ENCODE measurements at regions not wholly inside any gene's neighbourhood (a gene's known extent, or its start where the extent isn't known, plus 50 kb on each side); places are given as distances from the start of the nearest gene placed in this dataset.

DNA sequence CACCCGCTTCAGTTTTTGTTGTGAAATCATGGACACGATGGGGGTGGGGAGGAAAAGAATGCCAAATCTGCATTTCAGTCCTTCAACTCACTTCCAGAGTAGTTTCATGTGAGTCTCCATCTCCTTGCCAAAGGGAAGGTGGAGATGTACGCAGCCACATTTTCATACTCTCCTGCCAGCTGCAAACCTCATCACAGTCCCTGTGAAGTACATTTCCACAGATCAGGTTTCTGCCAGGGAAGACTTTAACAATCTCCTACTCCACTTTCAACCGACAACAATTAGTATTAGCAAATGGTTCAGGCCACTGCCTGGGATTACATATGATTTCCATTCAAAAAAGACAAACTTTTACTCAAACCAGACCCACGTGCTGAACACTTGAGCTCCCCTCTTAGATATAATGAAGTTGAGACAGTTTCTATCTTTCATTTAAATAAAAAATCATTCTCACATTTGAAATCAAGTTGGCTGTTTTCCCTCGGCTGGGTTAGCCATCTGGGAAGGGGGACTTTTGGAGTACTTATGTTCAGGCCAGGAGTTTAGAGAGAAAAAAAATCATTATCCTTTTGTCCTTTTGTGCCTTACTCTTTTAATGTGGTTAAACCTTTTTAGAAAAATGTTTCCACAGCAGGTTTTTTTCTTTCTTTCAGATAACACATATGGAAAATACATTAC, 51.0 kb upstream of the CEP162 start:
- Histone ChIP-seq H3K4me2 (no peak overlapping the region), H3K9ac (no peak overlapping the region), H2AFZ (replicated peaks) (peak overlapping the region; percentile 12), H4K20me1 (ENCODE audit: low read depth) (no peaks in the 10 kb centered on the region), H3K4me1 (no peaks in the 10 kb centered on the region), H3F3A (ENCODE audit: low read depth) (no peaks in the 10 kb centered on the region), H3K27ac (no peak overlapping the region), H3K4me3 (no peak overlapping the region), H3K9me3 (ENCODE audit: low read depth) (no peaks in the 10 kb centered on the region), H3K27me3 (no peaks in the 10 kb centered on the region), H3K79me2 (ENCODE audit: low read depth) (no peaks in the 10 kb centered on the region), H3K36me3 (no peaks in the 10 kb centered on the region)
- no peak for TF ChIP-seq EZH2phosphoT487 (IDR thresholded peaks at IDR 0.05)
- TF ChIP-seq, protein P1, sequence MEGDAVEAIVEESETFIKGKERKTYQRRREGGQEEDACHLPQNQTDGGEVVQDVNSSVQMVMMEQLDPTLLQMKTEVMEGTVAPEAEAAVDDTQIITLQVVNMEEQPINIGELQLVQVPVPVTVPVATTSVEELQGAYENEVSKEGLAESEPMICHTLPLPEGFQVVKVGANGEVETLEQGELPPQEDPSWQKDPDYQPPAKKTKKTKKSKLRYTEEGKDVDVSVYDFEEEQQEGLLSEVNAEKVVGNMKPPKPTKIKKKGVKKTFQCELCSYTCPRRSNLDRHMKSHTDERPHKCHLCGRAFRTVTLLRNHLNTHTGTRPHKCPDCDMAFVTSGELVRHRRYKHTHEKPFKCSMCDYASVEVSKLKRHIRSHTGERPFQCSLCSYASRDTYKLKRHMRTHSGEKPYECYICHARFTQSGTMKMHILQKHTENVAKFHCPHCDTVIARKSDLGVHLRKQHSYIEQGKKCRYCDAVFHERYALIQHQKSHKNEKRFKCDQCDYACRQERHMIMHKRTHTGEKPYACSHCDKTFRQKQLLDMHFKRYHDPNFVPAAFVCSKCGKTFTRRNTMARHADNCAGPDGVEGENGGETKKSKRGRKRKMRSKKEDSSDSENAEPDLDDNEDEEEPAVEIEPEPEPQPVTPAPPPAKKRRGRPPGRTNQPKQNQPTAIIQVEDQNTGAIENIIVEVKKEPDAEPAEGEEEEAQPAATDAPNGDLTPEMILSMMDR (IDR thresholded peaks at IDR 0.05) = no peak
- no peak for TF ChIP-seq EZH2 (IDR thresholded peaks at IDR 0.05)
- Mint-ChIP-seq H3K4me3 (no peak overlapping the region), H3K4me1 (no peaks in the 10 kb centered on the region), H3K36me3 (no peaks in the 10 kb centered on the region), H3K9me3 (no peaks in the 10 kb centered on the region), H3K27me3 (ENCODE audit: insufficient read depth, low read depth) (no peaks in the 10 kb centered on the region), H3K27ac (no peak overlapping the region)
- DNase-seq (ENCODE audit: low spot score) = no peak

All from neural progenitor cell (in vitro differentiated cells).